ENCODE measurements at regions not wholly inside any gene's neighbourhood (a gene's known extent, or its start where the extent isn't known, plus 50 kb on each side); places are given as distances from the start of the nearest gene placed in this dataset.

- Histone ChIP-seq H3K27ac (ENCODE audit: low read length) (no peak overlapping the region), H3K27me3 (ENCODE audit: control insufficient read depth, insufficient read depth, low read length) (no peaks in the 10 kb centered on the region), H3K4me1 (ENCODE audit: control insufficient read depth, insufficient read depth, low read length) (no peaks in the 10 kb centered on the region), H3K9me3 (replicated peaks; ENCODE audit: control insufficient read depth, low read depth, low read length) (no peaks in the 10 kb centered on the region), H3K36me3 (ENCODE audit: control insufficient read depth, insufficient read depth, low read length) (no peaks in the 10 kb centered on the region), H3K4me3 (ENCODE audit: low read length) (no peak overlapping the region)
- DNase-seq: no peak
- no CpG with 5 or more reads among the region's 8 CpGs for WGBS (ENCODE audit: insufficient coverage)
Measured at GRCh38 chr3:159322322-159322939, 520.6 kb downstream of the MFSD1 start.

- H3K4me3 ChIP-seq (ENCODE audit: low read length): no peak overlapping the region
- no peaks in the 10 kb centered on the region for H3K9me3 ChIP-seq (replicated peaks; ENCODE audit: control insufficient read depth, low read depth, low read length)
- WGBS (ENCODE audit: insufficient coverage): 100% methylated on average over 1 of the region's 3 CpGs
- no peaks in the 10 kb centered on the region for H3K27me3 ChIP-seq (ENCODE audit: control insufficient read depth, insufficient read depth, low read length)
- no peak overlapping the region for H3K27ac ChIP-seq (ENCODE audit: low read length)
- H3K36me3 ChIP-seq (ENCODE audit: control insufficient read depth, insufficient read depth, low read length): no peaks in the 10 kb centered on the region
- DNase-seq: no peak
- no peaks in the 10 kb centered on the region for H3K4me1 ChIP-seq (ENCODE audit: control insufficient read depth, insufficient read depth, low read length)
Measured at GRCh38 chr3:159323848-159324247, 522.0 kb downstream of the MFSD1 start.

- H3K4me1 ChIP-seq (ENCODE audit: control insufficient read depth, insufficient read depth, low read length): no peaks in the 10 kb centered on the region
- no CpG with 5 or more reads among the region's 2 CpGs for WGBS (ENCODE audit: insufficient coverage)
- DNase-seq: no peak
- no peaks in the 10 kb centered on the region for H3K36me3 ChIP-seq (ENCODE audit: control insufficient read depth, insufficient read depth, low read length)
- no peak overlapping the region for H3K4me3 ChIP-seq (ENCODE audit: low read length)
- H3K27me3 ChIP-seq (ENCODE audit: control insufficient read depth, insufficient read depth, low read length): no peaks in the 10 kb centered on the region
- H3K9me3 ChIP-seq (replicated peaks; ENCODE audit: control insufficient read depth, low read depth, low read length): no peaks in the 10 kb centered on the region
- H3K27ac ChIP-seq (ENCODE audit: low read length): no peak overlapping the region
Measured at GRCh38 chr3:159326998-159327397, 525.1 kb downstream of the MFSD1 start.

GRCh38 chr3:159332535-159333099 is 530.8 kb downstream of the MFSD1 start:
- H3K9me3 ChIP-seq (replicated peaks; ENCODE audit: control insufficient read depth, low read depth, low read length): no peaks in the 10 kb centered on the region
- H3K27ac ChIP-seq (ENCODE audit: low read length): no peak overlapping the region
- no peaks in the 10 kb centered on the region for H3K36me3 ChIP-seq (ENCODE audit: control insufficient read depth, insufficient read depth, low read length)
- no peaks in the 10 kb centered on the region for H3K4me1 ChIP-seq (ENCODE audit: control insufficient read depth, insufficient read depth, low read length)
- no peak overlapping the region for H3K4me3 ChIP-seq (ENCODE audit: low read length)
- no peak for DNase-seq
- no peaks in the 10 kb centered on the region for H3K27me3 ChIP-seq (ENCODE audit: control insufficient read depth, insufficient read depth, low read length)

GRCh38 chr3:159339131-159339530 is 537.3 kb downstream of the MFSD1 start:
- Histone ChIP-seq H3K9me3 (replicated peaks; ENCODE audit: control insufficient read depth, low read depth, low read length) (peaks cover 3% of the 10 kb centered on the region), H3K4me1 (ENCODE audit: control insufficient read depth, insufficient read depth, low read length) (no peaks in the 10 kb centered on the region), H3K4me3 (ENCODE audit: low read length) (no peak overlapping the region), H3K27me3 (ENCODE audit: control insufficient read depth, insufficient read depth, low read length) (no peaks in the 10 kb centered on the region), H3K27ac (ENCODE audit: low read length) (no peak overlapping the region), H3K36me3 (ENCODE audit: control insufficient read depth, insufficient read depth, low read length) (no peaks in the 10 kb centered on the region)
- DNase-seq: no peak

GRCh38 chr3:159340877-159341500 is 539.1 kb downstream of the MFSD1 start:
- DNase-seq: no peak
- H3K27me3 ChIP-seq (ENCODE audit: control insufficient read depth, insufficient read depth, low read length): no peaks in the 10 kb centered on the region
- no peaks in the 10 kb centered on the region for H3K4me1 ChIP-seq (ENCODE audit: control insufficient read depth, insufficient read depth, low read length)
- no peak overlapping the region for H3K27ac ChIP-seq (ENCODE audit: low read length)
- no peaks in the 10 kb centered on the region for H3K36me3 ChIP-seq (ENCODE audit: control insufficient read depth, insufficient read depth, low read length)
- H3K9me3 ChIP-seq (replicated peaks; ENCODE audit: control insufficient read depth, low read depth, low read length): peaks cover 3% of the 10 kb centered on the region
- H3K4me3 ChIP-seq (ENCODE audit: low read length): no peak overlapping the region
- WGBS (ENCODE audit: insufficient coverage): 83% methylated on average over 1 of the region's 3 CpGs

- no peak overlapping the region for H3K27ac ChIP-seq (ENCODE audit: low read length)
- no peak for DNase-seq
- no CpG with 5 or more reads among the region's 5 CpGs for WGBS (ENCODE audit: insufficient coverage)
- H3K27me3 ChIP-seq (ENCODE audit: control insufficient read depth, insufficient read depth, low read length): no peaks in the 10 kb centered on the region
- H3K4me1 ChIP-seq (ENCODE audit: control insufficient read depth, insufficient read depth, low read length): no peaks in the 10 kb centered on the region
- H3K36me3 ChIP-seq (ENCODE audit: control insufficient read depth, insufficient read depth, low read length): no peaks in the 10 kb centered on the region
- H3K4me3 ChIP-seq (ENCODE audit: low read length): no peak overlapping the region
- H3K9me3 ChIP-seq (replicated peaks; ENCODE audit: control insufficient read depth, low read depth, low read length): peaks cover under 1% of the 10 kb centered on the region
Measured at GRCh38 chr3:159346271-159346903, 544.5 kb downstream of the MFSD1 start.

- no peak for DNase-seq
- no CpG with 5 or more reads among the region's 3 CpGs for WGBS (ENCODE audit: insufficient coverage)
- Histone ChIP-seq H3K4me3 (ENCODE audit: low read length) (no peak overlapping the region), H3K4me1 (ENCODE audit: control insufficient read depth, insufficient read depth, low read length) (no peaks in the 10 kb centered on the region), H3K9me3 (replicated peaks; ENCODE audit: control insufficient read depth, low read depth, low read length) (no peaks in the 10 kb centered on the region), H3K27me3 (ENCODE audit: control insufficient read depth, insufficient read depth, low read length) (no peaks in the 10 kb centered on the region), H3K27ac (ENCODE audit: low read length) (no peak overlapping the region), H3K36me3 (ENCODE audit: control insufficient read depth, insufficient read depth, low read length) (no peaks in the 10 kb centered on the region)
Measured at GRCh38 chr3:159348431-159348830, 546.6 kb downstream of the MFSD1 start.

- Histone ChIP-seq H3K27me3 (ENCODE audit: control insufficient read depth, insufficient read depth, low read length) (no peaks in the 10 kb centered on the region), H3K4me3 (ENCODE audit: low read length) (no peak overlapping the region), H3K27ac (ENCODE audit: low read length) (no peak overlapping the region), H3K4me1 (ENCODE audit: control insufficient read depth, insufficient read depth, low read length) (no peaks in the 10 kb centered on the region), H3K9me3 (replicated peaks; ENCODE audit: control insufficient read depth, low read depth, low read length) (no peaks in the 10 kb centered on the region), H3K36me3 (ENCODE audit: control insufficient read depth, insufficient read depth, low read length) (no peaks in the 10 kb centered on the region)
- no CpG with 5 or more reads among the region's 1 CpG for WGBS (ENCODE audit: insufficient coverage)
- DNase-seq: peak; percentile 5
Measured at GRCh38 chr3:159356606-159357005, 554.8 kb downstream of the MFSD1 start.

- no CpG with 5 or more reads among the region's 1 CpG for WGBS (ENCODE audit: insufficient coverage)
- Histone ChIP-seq H3K4me1 (ENCODE audit: control insufficient read depth, insufficient read depth, low read length) (no peaks in the 10 kb centered on the region), H3K9me3 (replicated peaks; ENCODE audit: control insufficient read depth, low read depth, low read length) (no peaks in the 10 kb centered on the region), H3K27ac (ENCODE audit: low read length) (no peak overlapping the region), H3K36me3 (ENCODE audit: control insufficient read depth, insufficient read depth, low read length) (no peaks in the 10 kb centered on the region), H3K27me3 (ENCODE audit: control insufficient read depth, insufficient read depth, low read length) (no peaks in the 10 kb centered on the region), H3K4me3 (ENCODE audit: low read length) (no peak overlapping the region)
- no peak for DNase-seq
Measured at GRCh38 chr3:159364511-159364910, 562.7 kb downstream of the MFSD1 start.

Data from muscle of leg (tissue), 3 donors.